ENCODE measurements at regions not wholly inside any gene's neighbourhood (a gene's known extent, or its start where the extent isn't known, plus 50 kb on each side); places are given as distances from the start of the nearest gene placed in this dataset.

GRCh38 chr2:172230889-172231401 lies 128.2 kb upstream of the DLX2 start:
- DNase-seq (ENCODE audit: low spot score): no peak

DNA sequence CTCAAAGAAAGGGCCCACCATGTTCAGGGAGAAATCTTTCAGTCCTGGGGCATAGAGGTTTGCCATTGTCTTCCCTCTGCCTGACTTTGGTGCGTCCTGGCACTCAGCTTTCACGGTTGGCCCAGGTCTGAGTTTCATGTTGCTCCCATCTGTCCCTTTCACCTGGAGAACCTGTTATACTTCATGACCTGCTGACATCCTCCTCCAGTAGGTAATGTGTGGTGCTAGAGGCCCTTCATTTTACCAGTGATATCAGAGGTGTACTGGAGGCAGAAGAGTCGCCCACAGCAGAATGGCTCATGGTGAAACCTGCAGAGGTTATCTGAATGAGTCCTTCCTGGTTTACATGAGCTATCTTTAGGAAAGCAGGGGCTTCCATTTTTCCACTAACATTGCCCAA lies 128.8 kb upstream of the DLX2 start:
- DNase-seq (ENCODE audit: low spot score): no peak

DNA sequence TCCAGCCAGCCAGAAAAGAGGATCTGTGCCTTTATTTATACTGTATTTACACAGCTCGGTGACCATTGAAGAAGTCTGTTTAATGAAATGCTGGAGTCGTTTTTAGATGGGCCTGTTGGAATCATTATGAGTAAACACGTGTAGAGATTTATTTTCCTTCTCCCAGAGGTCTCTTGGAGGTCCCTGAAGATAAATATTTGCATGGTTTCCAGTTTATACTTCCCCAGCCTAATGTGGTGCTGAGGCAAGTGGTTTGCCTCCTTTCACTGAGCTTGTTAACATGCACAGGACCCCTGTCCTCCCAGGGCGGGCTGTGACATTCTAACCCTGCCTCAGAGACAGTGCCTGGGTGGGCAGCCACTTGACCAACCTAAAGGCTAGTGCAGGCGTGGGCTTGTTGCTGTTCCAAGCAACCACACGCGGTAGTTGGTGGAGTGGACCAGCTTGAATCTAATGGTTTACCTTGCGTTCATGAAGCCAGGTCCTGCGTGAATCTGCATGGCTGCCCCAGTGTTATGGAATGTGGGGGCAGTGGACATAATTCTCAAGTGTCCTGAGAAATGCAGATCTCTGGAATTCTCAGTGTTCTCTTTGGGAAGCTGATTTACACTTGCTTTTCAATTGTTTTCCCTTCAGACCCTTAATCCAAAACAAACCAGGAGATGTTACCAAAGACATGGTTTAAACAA lies 130.2 kb upstream of the DLX2 start:
- no peak for DNase-seq (ENCODE audit: low spot score)

DNA sequence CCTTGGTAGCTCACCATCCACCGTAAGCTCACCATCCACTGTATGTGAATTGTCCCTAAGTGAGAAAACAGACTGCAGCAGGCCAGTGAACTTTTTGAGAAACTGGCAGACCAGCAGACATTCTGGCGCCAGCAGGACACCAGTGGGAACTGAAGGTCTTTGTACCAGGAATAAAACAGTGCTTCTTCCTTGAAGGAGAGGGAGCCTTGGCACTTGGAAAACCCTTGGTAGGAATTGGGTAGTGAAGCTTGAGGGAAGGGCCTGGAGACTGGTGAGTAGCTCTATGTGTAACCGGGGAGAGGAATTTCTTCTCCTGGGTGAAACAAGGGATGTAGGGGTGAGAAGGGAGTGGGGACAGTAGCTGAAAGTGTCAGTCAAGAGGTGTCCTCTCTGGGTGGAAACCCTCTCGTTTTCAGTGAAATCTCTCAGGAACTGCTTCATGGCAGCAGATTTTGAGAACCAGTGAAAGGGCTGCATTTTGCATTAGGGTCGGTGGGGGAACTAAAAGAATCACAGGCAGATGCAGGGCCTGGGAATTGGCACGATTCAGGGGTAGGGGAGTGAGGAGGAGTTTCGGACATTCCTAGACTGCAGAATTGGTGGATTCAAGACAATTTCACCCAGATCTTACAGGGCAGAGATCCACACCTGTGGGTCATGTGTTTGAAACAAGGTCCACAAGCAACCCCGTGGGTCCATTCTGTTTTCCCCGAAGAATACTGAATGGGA lies 131.5 kb upstream of the DLX2 start:
- DNase-seq (ENCODE audit: low spot score): no peak

- no peak for DNase-seq (ENCODE audit: low spot score)
Observed at GRCh38 chr2:172234716-172235691, 132.3 kb upstream of the DLX2 start.

DNA sequence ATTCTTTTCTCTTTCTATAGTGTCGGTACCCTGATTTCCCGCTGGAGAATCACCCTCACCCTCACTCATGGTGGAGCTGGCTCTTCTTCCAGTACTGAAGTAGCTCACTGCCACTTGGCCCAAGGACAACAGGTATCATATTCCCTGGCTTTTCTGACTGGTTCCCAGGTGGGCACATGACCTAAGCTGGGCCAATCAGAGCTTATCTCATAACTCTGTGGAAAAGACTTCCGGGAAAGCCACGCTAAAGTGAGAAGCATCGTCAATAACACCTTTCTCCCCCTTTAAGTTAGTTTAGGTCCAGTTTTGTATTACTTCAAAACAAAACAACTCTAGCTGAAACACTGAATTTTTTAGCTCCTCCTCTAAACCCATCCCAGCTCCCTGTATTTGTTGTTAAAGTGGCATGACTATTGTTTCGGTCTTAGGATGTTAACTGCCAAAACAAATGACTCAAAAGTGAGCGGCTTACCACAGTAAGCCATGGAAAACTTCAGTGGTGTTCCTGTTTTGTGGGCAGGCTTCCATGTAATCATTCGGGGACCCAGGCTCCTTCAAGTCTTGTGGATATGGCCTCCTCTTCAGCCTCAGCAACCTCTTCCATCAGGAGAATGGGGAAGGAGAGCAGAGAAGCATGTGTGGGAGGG lies 137.4 kb upstream of the DLX2 start:
- DNase-seq (ENCODE audit: low spot score): no peak

GRCh38 chr2:172241222-172241621 lies 138.5 kb upstream of the DLX2 start:
- DNase-seq (ENCODE audit: low spot score): no peak

- no peak for DNase-seq (ENCODE audit: low spot score)
Observed at GRCh38 chr2:172242471-172242870, 139.8 kb upstream of the DLX2 start.

DNA sequence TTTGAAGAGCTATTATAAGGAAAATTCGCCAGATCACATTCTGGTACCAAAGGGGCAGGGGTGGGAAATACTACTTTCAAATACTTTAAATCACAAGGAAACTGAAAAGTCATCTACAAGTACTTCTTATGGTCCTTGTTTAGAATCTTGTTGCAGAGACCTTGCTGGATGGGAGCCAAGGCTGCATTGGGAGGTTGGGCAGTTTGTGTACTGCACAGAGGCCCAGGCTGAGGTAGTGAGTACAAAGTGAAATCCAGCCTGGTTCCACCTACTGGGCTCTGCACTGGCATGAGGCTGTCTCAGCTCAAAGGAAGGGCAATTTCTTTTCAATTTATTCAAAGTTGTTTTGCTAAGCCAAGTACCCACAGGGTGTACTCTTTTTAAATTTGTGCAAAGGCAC lies 140.3 kb upstream of the DLX2 start:
- no peak for DNase-seq (ENCODE audit: low spot score)

DNA sequence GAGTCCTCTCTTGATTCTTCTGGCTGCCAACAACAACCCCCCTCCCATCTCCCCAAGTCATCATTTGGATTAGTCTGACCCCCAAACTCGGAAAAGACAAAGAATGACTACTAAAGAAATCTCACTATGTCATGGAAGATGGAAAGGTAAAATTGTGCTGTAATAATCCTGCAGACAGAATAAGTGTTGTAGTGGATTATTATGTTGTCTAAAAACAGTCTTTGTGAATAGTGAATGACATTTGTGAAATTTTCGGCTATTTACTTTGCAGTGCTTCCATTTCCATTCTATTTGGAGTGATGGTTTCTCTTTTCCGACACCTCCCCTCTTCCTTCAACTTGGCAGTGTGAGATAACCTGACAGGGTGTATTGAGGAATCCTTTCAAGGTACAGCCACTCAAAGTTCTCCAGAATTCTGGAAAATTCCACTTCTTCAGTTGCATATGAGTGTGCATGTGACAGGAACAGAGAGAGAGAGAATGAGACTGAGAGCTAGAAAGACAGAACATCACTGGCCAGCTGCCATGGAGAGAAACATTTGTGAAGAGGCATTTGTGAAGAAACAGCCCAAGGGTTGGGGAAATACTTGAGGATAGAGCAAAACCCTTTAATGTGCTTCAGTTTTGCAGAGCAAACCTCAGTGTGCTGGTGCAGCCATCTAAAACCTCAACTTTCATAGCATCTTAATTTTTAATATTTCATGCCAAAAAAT lies 141.9 kb upstream of the DLX2 start:
- no peak for DNase-seq (ENCODE audit: low spot score)

DNA sequence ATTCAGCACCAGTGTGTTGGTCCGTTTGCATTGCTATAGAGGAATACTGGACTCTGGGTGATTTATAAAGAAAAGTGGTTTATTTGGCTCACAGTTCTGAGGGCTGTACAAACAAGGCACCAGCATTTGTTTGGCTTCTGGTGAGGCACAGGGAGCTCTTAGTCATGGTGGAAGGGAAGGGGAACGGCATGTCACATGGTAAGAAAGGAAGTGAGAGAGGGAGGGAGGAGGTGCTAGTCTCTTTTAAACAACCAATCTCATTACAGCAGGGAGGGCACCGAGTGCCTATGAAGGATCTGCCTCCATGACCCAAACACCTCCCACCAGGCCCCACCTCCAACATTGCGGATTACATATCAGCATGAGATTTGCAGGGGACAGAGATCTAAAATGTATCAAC lies 143.9 kb upstream of the DLX2 start:
- no peak for DNase-seq (ENCODE audit: low spot score)

- DNase-seq (ENCODE audit: low spot score): no peak
Observed at GRCh38 chr2:172247203-172247602, 144.5 kb upstream of the DLX2 start.

GRCh38 chr2:172248381-172248780 lies 145.7 kb upstream of the DLX2 start:
- no peak for DNase-seq (ENCODE audit: low spot score)

- DNase-seq (ENCODE audit: low spot score): no peak
Observed at GRCh38 chr2:172248785-172249187, 146.1 kb upstream of the DLX2 start.

- DNase-seq (ENCODE audit: low spot score): no peak
Observed at GRCh38 chr2:172249334-172249733, 146.6 kb upstream of the DLX2 start.

GRCh38 chr2:172249986-172250385 lies 147.3 kb upstream of the DLX2 start:
- no peak for DNase-seq (ENCODE audit: low spot score)

DNA sequence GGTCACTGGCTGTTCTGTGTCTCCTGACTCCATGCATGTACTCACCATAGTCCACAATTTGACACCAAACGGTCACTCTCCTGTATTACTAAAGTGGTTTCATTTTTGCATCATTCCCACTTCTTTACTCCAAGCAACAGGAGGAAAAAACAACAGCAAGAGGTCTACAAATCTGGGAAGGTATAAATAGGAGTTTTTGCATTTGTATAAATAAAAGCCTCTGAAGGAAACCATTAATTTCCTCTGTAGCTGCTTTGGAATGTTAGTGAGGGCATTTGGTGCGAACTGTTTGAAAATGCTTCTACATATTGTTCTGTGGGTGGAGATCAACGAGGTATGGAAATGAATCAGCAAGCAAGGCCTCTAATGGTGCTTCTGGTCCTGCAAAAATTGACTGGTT lies 148.5 kb upstream of the DLX2 start:
- no peak for DNase-seq (ENCODE audit: low spot score)

DNA sequence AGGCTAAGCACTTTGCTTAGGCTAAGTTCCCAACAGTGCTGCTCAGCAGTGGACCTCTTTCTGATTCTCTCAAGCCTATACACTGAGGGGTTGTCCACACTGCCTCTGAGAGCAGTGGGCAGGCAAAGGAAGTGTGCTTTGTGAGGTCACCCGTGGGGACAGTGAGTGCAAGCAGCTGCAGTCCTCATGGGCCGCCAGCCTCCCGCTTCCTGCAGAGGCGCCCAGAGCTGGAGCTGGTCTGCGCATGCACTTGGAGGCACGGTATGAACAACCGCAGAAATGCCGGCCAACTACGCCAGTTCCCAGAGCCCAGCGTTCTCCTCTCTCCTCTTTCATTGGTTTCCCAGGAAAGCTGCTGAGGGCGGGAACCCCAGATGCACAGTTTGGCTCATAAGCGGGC lies 149.5 kb upstream of the DLX2 start:
- DNase-seq (ENCODE audit: low spot score): no peak

DNA sequence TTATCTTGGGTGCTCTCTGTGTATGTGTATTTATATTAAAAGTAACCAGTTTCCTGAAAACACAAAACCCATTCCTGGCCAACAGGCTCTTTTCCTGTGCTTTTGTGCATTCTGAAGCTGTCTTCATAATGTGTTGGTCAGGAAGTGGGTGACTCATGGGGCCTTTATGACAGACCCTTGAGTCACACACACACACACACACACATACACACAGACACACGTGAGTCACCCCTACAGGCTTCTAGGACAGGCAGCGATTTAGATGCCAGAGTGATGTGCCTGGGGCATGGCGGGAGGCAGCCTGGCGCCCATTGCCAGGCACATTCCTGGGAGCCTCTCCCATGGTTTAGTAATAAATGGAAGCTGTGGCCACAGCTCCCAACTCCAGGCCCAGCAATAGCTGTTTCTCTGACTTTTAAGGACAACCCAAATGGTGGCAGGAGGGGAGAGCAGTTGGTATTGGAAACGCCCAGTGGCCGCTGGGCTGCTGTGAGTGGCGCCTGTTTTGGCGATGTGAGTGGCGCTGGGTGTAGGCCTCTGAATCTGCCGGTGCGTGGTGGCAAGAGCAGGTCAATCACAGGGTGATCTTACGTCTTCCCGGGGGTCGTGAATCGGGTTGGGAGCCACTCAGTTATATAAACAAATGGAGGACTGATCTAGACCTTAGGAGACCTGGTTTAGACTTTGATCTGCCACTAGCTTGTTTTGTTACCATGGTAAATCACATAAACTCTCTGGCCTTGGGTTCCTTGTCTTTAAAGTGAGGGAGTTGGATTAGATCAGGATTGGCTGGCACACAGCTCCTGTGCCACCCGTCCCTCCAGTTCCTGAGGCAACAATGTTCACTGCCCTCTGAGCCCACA lies 150.7 kb upstream of the DLX2 start:
- no peak for DNase-seq (ENCODE audit: low spot score)

- DNase-seq (ENCODE audit: low spot score): no peak
Observed at GRCh38 chr2:172256886-172257285, 154.2 kb upstream of the DLX2 start.
